GM12872 (cell line): ENCODE measurements at regions not wholly inside any gene's neighbourhood (a gene's known extent, or its start where the extent isn't known, plus 50 kb on each side); places are given as distances from the start of the nearest gene placed in this dataset.

Experiments used
- CTCF ChIP-seq: IDR thresholded peaks from 3 replicates; pipeline ENCODE4 v1.5.1; 2011; ENCODE audit warnings: low read depth, mild to moderate bottlenecking, low read length, moderate library complexity; ENCODE audit not compliant: insufficient read depth

- no peak for TF ChIP-seq CTCF
These were observed 169.2 kb upstream of the HMHB1 start for GRCh38 chr5:143642791-143643190.

GRCh38 chr5:143641549-143642355 lies 170.2 kb upstream of the HMHB1 start:
- TF ChIP-seq CTCF, result no peak

- no peak for TF ChIP-seq CTCF
These were observed 173.3 kb upstream of the HMHB1 start for GRCh38 chr5:143638654-143639053.

GRCh38 chr5:143636931-143637528 lies 174.9 kb upstream of the HMHB1 start:
- TF ChIP-seq CTCF, result no peak

GRCh38 chr5:143635888-143636287 lies 176.1 kb upstream of the HMHB1 start:
- TF ChIP-seq CTCF, result no peak

- no peak for TF ChIP-seq CTCF
These were observed 176.7 kb upstream of the HMHB1 start for GRCh38 chr5:143635146-143635752.

GRCh38 chr5:143634689-143635088 lies 177.3 kb upstream of the HMHB1 start:
- TF ChIP-seq CTCF, result no peak
